Hepatocyte (in vitro differentiated cells): ENCODE measurements at regions not wholly inside any gene's neighbourhood (a gene's known extent, or its start where the extent isn't known, plus 50 kb on each side); places are given as distances from the start of the nearest gene placed in this dataset.

Experiments
- DNase-seq: peaks from one replicate; pipeline ENCODE4 v3.0.0-alpha.2; 2016; ENCODE audit warnings: low spot score
- H2AFZ ChIP-seq: fragments of 200-600 bp; sonication (generic); 2 replicates; pipeline ENCODE4 v1.6.0; 2016; ENCODE audit warnings: antibody characterized with exemption, mild to moderate bottlenecking
- H3K27ac ChIP-seq: fragments of 200-600 bp; sonication (generic); 2 replicates; pipeline ENCODE4 v1.5.1; 2016; ENCODE audit warnings: mild to moderate bottlenecking
- H3K27me3 ChIP-seq: fragments of 200-600 bp; sonication (generic); 2 replicates; pipeline ENCODE4 v1.6.1; 2016
- H3K36me3 ChIP-seq: fragments of 200-600 bp; sonication (generic); replicated peaks from 2 replicates; pipeline ENCODE4 v1.5.1; 2016; ENCODE audit warnings: low read depth; ENCODE audit not compliant: insufficient read depth
- H3K4me1 ChIP-seq: fragments of 200-600 bp; sonication (generic); 2 replicates; pipeline ENCODE4 v1.5.1; 2016; ENCODE audit warnings: mild to moderate bottlenecking, moderate library complexity; ENCODE audit not compliant: insufficient read depth
- H3K4me2 ChIP-seq: fragments of 200-600 bp; sonication (generic); 2 replicates; pipeline ENCODE4 v1.6.0; 2016
- H3K4me3 ChIP-seq: fragments of 200-600 bp; sonication (generic); 2 replicates; pipeline ENCODE4 v1.5.1; 2016; ENCODE audit warnings: mild to moderate bottlenecking
- H3K79me2 ChIP-seq: fragments of 200-600 bp; sonication (generic); 2 replicates; pipeline ENCODE4 v1.6.0; 2017; ENCODE audit warnings: mild to moderate bottlenecking
- H3K9me2 ChIP-seq: fragments of 200-600 bp; sonication (generic); replicated peaks from 2 replicates; pipeline ENCODE4 v1.6.0; 2017; ENCODE audit warnings: mild to moderate bottlenecking; ENCODE audit not compliant: insufficient read depth
- H3K9me3 ChIP-seq: fragments of 200-600 bp; sonication (generic); 2 replicates; pipeline ENCODE4 v1.5.1; 2016; ENCODE audit warnings: low read depth, mild to moderate bottlenecking
- H4K20me1 ChIP-seq: fragments of 200-600 bp; sonication (generic); 2 replicates; pipeline ENCODE4 v1.6.0; 2016; ENCODE audit warnings: mild to moderate bottlenecking; ENCODE audit not compliant: insufficient read depth, poor library complexity, severe bottlenecking
- CTCF ChIP-seq: fragments of 200-600 bp; sonication (generic); IDR thresholded peaks from 2 replicates; pipeline ENCODE4 v1.5.1; 2016; ENCODE audit warnings: antibody characterized with exemption, mild to moderate bottlenecking; ENCODE audit not compliant: poor library complexity
- EZH2 ChIP-seq: fragments of 200-600 bp; sonication (generic); IDR thresholded peaks from 2 replicates; pipeline ENCODE4 v1.6.1; 2016; ENCODE audit warnings: antibody characterized with exemption, mild to moderate bottlenecking, borderline replicate concordance
- EZH2phosphoT487 ChIP-seq: fragments of 200-600 bp; sonication (generic); IDR thresholded peaks from one replicate; pipeline ENCODE4 v1.6.1; 2018; ENCODE audit warnings: antibody characterized with exemption, mild to moderate bottlenecking, low read depth, moderate library complexity; ENCODE audit not compliant: unreplicated experiment, severe bottlenecking
- WGBS: methylation state at CpG from one replicate; pipeline ENCODE4 v1.1.6; 2016; ENCODE audit warnings: low lambda C conversion rate; ENCODE audit errors: missing lambda C conversion rate; 5-methylcytosine and 5-hydroxymethylcytosine counted together

- no peak overlapping the region for H3K27ac ChIP-seq
- 97% methylated on average over 1 of the region's 1 CpG for WGBS
These were observed 403.4 kb downstream of the PTPRC start for GRCh38 chr1:199042193-199042592.

GRCh38 chr1:199044191-199044590 lies 405.4 kb downstream of the PTPRC start:
- H4K20me1 ChIP-seq, result no peaks in the 10 kb centered on the region
- no peak overlapping the region for H2AFZ ChIP-seq
- H3K4me2 ChIP-seq, result no peak overlapping the region
- TF ChIP-seq EZH2phosphoT487, result no peak
- no peak for TF ChIP-seq EZH2
- no peak for TF ChIP-seq CTCF
- H3K4me1 ChIP-seq, result no peaks in the 10 kb centered on the region
- no peak overlapping the region for H3K4me3 ChIP-seq
- 79% methylated on average over 1 of the region's 1 CpG for WGBS
- no peaks in the 10 kb centered on the region for H3K9me3 ChIP-seq
- no peaks in the 10 kb centered on the region for H3K27me3 ChIP-seq
- no peaks in the 10 kb centered on the region for H3K36me3 ChIP-seq
- no peak for DNase-seq
- no peaks in the 10 kb centered on the region for H3K79me2 ChIP-seq
- H3K9me2 ChIP-seq, result no peaks in the 10 kb centered on the region
- H3K27ac ChIP-seq, result no peak overlapping the region

More at GRCh38 chr1:199042193-199042592, 403.4 kb downstream of the PTPRC start:
- H4K20me1 ChIP-seq, result no peaks in the 10 kb centered on the region
- H3K9me2 ChIP-seq, result no peaks in the 10 kb centered on the region
- H3K4me3 ChIP-seq, result no peak overlapping the region
- DNase-seq, result no peak
- H3K4me2 ChIP-seq, result no peak overlapping the region
- H2AFZ ChIP-seq, result no peak overlapping the region
- no peaks in the 10 kb centered on the region for H3K36me3 ChIP-seq
- H3K9me3 ChIP-seq, result no peaks in the 10 kb centered on the region
- TF ChIP-seq CTCF, result no peak
- no peak for TF ChIP-seq EZH2
- TF ChIP-seq EZH2phosphoT487, result no peak
- no peaks in the 10 kb centered on the region for H3K79me2 ChIP-seq
- no peaks in the 10 kb centered on the region for H3K27me3 ChIP-seq
- H3K4me1 ChIP-seq, result no peaks in the 10 kb centered on the region

- Histone ChIP-seq H3K36me3 (no peaks in the 10 kb centered on the region), H3K9me2 (no peaks in the 10 kb centered on the region), H3K79me2 (no peaks in the 10 kb centered on the region), H3K4me2 (no peak overlapping the region), H3K4me1 (no peaks in the 10 kb centered on the region), H3K27me3 (no peaks in the 10 kb centered on the region), H3K4me3 (no peak overlapping the region), H3K27ac (no peak overlapping the region), H3K9me3 (no peaks in the 10 kb centered on the region), H4K20me1 (no peaks in the 10 kb centered on the region), H2AFZ (no peak overlapping the region)
- TF ChIP-seq CTCF (no peak), EZH2 (no peak), EZH2phosphoT487 (no peak)
- WGBS, result 91% methylated on average over 1 of the region's 1 CpG
- no peak for DNase-seq
These were observed 407.8 kb downstream of the PTPRC start for GRCh38 chr1:199046618-199047017.

- 100% methylated on average over 1 of the region's 1 CpG for WGBS
- Histone ChIP-seq H3K27ac (no peak overlapping the region), H3K4me3 (no peak overlapping the region), H4K20me1 (no peaks in the 10 kb centered on the region), H3K36me3 (no peaks in the 10 kb centered on the region), H3K9me2 (no peaks in the 10 kb centered on the region), H3K4me1 (no peaks in the 10 kb centered on the region), H3K79me2 (no peaks in the 10 kb centered on the region), H3K4me2 (no peak overlapping the region), H2AFZ (no peak overlapping the region), H3K9me3 (no peaks in the 10 kb centered on the region), H3K27me3 (no peaks in the 10 kb centered on the region)
- no peak for DNase-seq
- no peak for TF ChIP-seq CTCF
- no peak for TF ChIP-seq EZH2phosphoT487
- no peak for TF ChIP-seq EZH2
These were observed 415.9 kb downstream of the PTPRC start for GRCh38 chr1:199054694-199055093.
